SKM-1 (cell line): ENCODE measurements at regions not wholly inside any gene's neighbourhood (a gene's known extent, or its start where the extent isn't known, plus 50 kb on each side); places are given as distances from the start of the nearest gene placed in this dataset.

Experiments
- DNase-seq: peaks from one replicate; lab custom pipeline; 2025; ENCODE audit not compliant: unreplicated experiment; lab: John Stamatoyannopoulos, UW

DNA sequence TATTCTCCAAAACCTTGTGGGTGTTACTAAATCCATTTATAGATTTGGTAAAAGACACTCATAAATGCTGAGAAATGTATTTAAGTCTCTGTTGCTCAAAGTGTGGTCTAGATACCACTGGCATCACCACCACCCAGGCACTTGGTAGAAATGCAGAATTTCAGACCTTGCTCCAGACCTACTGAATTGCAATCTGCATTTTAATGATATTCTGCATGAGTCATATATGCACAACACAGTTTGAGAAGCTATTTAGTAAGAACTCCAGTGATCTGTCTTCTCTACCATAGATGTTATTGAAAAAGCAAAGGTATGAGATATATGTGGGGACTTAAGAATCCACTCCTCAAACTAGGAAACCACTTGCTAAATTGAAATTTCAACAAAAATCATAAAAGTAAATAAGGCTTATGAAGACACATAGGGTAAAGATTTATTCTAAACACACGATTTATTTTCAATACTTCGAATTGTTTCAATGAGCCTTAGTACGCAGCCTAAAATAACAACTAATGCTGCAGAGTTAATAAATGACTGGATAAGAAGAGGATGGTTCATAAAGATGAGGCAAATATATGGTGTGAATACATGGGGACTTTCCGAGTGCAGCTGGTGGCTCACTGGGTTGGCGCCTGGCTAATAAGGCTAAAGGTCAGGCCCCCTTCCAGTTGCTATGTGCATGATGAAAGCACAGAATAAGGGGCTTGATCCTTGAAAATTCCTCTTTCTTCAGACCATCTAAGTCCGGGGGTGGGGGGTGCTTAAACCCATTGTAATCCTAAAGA is 813.3 kb downstream of the NR2F2 start:
- DNase-seq, result no peak

DNA sequence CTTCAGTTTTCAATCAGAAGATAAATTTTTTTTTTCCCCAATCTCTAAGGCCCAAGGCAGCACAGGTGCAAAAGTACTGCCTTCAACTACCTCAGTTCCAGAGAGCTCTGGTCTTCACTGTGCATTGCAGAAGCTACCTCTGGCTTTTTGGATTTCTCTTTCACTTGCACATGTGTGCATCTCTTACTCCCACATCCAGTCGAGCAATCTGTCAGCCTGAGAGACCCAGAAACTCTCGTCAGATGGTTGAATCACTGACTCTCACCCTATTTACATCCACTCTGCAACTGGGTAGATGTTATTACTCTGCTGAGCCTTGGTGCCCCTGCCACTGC is 813.8 kb downstream of the NR2F2 start:
- DNase-seq, result no peak

DNA sequence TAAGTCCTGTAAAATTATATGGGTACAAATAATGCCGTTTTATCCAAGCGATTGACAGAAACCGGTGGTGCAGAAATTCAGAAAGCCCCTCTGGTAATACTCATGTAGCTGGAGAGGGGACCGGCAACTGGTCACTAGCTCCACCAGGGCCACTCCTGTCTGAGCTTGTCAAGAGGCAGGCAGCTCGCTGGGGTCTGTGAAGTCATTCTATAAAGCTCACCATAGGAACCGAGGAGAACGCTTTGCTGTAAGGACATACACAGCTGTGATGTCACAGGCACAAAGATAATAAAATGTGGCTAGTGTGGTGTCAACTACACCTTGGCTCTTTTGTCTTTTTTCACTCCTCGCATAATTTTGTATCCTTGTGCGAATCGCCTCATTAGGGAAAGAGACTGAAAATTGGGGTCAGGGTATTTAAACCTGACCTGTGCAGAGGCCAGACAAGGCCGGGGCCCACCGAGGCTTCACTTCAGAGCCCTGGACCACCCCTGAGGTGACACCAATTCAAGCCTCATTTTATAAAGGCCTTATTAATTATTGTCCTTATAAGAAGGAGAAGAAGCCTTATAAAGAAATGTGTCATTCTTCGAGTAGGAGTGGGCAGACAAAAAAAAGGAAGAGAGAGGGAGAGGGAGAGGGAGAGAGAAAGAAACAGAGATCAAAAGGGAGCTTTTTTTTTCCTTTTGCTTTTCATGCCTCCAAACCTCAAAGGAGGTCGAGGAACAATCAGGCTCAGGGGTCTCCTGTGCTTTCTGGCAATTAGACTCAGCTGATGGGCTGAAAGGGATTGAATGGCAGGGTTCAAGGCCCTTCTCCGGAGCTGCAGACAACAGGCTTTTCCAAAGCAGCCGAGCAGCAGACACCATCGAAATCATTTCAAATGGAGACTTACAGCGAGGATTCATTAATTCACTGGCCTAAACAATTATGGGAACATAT is 813.3 kb upstream of the ARRDC4 start:
- no peak for DNase-seq

DNA sequence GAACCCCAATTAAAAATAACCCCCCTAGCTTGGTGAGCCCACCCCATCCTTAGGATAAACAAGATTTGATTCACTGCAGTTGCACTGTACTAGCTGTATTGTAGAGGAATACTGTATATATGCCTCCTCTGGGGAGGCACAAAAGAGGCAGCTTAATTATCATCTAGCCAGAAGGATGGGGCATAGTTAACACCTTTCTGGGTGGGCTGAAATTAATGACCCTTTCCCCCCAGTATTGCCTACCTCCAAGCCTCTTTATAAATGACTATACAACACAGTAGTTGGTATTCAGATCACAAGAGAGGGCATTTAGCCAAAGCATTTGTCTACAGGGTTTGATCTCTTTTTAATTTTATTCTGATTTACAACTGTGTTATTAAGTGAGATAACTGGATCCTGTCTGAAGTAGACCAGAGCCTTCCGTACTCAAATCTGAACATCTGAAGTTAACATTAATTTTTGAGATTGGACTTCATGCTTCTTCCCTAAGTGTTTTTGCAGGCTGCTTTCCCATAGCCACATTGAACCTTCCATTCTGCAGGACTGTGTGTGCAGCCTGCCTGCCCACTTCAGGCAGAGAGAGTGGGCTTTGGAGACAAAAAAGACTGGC is 807.0 kb upstream of the ARRDC4 start:
- no peak for DNase-seq

DNA sequence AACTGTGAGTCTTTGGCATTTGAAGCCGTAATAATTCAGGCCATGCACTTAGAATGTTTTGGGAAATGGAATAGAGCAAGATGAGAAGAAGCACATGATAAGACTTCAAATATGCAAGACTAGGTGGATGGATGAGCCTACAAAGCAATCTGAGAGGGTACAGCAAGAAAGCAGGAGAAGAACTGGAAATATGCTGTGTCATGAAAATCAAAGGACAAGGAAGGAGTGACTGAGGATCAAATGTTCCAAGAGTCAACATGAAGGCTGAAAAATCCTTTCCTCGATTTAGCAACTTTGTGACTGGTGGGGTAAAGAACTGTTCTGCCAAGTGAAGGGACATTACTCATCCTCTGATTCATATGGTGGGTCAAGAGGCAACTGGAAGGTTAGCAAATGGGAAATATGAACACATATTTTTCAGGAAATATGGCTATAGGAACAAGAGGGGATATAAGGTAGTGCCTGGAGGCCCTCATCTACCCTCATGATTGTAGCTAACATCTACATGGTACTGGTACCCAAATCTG is 803.7 kb upstream of the ARRDC4 start:
- no peak for DNase-seq

DNA sequence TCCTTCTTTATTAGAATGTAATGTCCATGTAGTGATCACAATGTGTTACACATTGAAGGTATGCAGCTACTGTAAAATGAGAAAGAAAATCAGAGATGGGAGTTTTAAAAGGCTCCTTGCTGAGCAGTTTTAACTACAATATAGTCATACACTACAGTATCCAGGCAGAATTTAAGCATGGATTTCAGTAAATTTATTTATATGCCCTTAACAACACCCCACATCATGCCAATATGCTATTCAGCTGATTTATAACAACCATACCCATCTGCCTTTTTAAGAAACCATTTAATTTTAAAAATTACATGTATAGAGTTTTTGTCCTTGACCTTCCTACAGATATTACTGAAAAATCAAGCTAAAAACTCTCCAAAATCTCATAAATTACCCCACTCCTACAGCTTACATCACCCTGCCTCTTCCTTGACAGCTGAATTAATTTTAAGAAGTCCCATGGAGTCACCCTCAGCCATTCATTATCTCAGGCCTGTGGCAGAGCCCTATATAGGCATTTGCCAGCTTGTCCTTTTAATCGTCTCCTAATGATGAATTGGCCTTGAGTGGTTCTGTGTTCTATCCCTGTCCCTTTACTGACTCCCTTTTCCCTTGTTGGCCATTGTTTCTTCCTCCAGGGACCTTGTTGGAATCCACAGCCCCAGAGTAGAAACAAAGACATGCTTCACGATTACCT is 797.6 kb upstream of the ARRDC4 start:
- no peak for DNase-seq

DNA sequence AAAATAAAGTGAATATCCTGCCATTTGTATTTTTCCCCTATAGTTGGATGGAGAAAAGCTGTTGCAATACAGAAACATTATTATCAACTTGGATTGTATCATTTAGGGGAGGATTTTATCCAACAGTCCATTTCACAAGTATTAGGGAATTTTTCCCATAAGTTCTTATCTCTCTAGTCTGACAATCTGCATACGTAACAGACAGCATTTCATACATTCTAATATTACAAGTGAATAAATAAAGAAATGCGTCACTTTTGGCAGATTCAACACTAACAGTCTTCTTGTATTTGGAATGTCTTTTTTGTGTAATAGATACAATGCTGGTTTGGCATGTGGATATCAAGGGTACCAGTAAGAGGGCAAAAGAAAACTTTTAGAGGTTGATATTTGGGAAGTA is 795.3 kb upstream of the ARRDC4 start:
- DNase-seq, result no peak

DNA sequence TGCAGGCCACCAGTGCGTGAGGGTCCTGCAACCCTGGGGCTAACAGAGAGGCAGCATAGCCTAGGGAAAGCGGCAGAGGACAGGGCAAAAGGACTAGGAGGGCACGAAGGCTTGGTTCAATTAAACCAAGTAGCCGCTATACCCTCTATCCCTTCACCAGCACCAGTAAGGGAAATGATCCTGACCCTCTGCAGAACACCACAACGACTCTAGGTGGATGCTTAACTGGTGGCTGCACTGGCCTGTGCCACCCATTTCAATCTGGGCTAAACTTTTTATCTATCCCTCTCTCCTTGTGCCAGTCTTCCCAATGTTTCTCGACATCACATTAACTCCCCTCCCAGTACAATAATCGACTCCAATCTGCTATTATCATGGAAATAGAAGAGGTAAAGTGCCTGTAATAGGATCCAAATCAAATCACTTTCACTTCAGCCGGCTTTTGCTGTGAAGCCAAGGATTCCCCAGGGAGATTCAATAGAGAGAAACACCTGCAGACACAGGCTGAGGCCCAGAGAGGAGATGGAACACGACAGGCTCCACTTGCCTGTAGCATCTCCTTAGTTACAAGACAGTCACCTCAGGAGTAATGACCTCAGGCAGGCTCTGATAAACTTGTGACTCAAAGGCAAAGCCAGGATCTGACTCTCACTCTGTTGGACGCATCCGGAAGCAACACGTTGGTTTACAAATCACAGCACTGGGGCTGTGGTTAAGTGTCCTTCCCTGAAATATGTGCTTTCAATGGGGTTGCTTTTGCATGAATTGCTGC is 791.6 kb upstream of the ARRDC4 start:
- DNase-seq, result no peak

DNA sequence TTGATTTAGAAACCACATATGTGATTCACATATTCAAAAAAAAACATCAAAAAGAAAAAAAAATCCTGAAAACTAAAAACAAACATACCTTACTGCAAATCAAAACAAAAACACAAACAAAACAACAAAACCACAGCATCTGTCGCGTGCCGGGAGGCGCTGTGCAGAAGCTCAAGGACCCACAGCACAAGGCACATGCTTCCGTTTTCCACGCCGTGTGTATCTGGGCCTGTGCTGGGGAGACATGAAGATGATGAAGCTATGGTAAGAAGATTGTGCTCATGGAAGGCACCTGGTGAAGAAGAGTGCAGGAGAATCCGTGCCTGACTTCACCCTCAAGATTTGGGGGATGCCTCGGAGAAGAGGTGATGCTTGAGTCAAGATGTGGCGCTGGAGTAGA is 788.9 kb upstream of the ARRDC4 start:
- DNase-seq, result no peak

DNA sequence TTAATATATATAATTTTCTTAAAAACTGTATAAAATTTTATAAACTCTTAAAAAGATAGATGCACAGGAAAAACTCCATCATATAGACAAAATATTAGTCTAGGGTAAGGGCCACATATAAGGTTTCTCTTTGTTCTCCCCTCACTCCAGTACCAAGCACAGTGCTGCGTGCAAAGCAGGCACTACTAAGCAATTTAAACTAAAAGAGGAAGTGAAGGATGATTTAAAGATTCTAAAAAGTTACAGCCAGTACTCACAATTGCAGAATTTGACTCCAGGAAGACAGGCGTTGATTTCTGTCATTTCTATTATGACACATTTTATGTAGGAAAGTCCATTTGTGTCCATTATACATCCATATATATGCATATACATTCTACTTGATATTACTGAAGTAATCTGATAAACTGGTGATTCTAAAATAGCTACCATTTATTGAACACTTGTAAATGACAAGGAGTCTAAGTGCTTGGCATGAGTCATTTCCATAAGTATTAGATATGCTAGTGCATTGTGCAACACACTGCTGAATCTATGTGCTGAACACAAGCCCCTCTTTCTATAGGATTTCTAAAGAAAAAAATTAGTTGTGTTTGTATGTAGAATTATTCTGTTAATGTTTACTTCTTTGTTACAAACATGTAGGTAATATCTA is 785.5 kb upstream of the ARRDC4 start:
- no peak for DNase-seq

DNA sequence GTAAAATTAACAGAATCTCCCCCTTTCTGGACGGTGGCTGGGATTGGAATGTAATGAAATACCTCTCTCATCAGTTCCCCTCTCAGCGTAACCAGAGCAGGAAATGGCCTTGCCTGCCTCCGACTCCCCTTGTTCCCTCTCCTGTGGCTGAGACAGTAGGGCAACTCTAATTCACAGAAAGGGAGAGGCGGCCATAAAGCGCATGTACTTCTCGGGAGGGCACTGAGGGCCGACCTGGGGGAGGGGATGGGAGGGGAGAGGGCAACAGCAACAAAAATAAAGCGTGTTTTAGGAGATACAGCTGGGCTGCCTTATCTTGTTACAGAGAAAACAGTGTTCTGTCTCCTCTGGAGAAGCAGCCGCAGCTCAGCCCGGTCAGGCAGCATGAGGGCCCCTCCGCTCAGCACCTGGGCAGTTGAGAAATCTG is 783.3 kb upstream of the ARRDC4 start:
- DNase-seq, result no peak

DNA sequence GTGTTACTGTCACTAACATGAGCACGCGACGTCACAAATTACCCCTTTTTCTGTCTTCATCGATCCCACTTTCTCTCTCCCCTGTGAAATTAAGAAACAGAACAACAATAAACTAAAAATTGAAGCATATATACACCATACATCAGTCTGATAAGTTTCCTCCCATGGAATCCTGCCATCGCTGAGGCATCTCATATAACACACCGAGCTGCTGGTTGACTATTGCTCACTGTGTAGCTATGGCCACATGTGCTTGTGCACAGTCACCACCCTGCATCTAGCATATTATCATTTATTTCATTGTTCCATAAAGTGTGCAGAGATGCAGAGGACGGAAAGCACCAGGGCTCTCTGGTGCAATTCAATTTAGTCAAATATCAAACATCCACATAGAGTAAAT is 777.9 kb upstream of the ARRDC4 start:
- no peak for DNase-seq

DNA sequence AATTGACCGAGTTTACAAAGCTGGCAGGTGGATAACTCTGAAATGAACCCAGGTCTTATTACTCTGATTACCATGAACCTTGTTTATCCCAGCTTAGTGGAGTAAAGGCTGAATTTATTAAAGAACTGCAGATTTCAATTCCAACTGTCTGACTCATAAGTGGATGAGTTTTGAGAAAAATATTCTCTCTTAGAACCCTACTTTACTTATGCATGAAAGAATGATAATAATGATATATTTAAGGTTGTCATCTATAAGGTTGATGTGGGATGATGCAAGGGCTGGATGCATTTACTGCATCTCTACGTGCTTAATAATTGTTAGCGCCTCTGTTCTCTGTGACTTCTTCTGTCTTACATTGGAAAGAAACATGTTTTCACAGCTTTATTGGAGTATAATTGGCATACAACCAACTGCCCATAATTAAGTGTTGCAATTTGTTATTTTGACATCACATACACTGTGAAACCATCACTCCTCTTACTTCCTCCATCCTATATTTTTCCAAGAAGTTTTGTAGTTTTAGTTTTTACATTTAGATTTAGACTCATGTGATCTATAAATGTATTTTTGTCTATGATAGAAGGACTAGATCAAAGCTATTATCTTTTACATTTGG is 771.2 kb upstream of the ARRDC4 start:
- DNase-seq, result no peak

DNA sequence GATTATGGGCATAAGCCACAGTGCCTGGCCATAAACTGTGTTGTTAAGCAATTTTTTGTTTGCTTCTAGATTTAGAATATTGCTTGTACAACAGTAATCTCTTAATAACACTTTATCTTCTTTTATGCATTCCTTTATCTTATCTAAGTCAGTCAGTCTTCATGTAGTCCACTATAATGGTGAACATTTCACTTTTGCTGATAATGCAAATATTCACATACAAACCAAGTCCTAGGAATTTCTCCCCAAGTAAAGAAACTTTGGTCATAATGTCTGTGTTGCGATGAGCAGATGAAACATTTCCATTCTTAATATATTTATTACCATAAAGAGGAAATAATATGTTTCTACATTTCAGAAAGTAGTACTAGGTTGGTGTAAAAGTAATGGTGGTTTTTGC is 765.8 kb upstream of the ARRDC4 start:
- no peak for DNase-seq

DNA sequence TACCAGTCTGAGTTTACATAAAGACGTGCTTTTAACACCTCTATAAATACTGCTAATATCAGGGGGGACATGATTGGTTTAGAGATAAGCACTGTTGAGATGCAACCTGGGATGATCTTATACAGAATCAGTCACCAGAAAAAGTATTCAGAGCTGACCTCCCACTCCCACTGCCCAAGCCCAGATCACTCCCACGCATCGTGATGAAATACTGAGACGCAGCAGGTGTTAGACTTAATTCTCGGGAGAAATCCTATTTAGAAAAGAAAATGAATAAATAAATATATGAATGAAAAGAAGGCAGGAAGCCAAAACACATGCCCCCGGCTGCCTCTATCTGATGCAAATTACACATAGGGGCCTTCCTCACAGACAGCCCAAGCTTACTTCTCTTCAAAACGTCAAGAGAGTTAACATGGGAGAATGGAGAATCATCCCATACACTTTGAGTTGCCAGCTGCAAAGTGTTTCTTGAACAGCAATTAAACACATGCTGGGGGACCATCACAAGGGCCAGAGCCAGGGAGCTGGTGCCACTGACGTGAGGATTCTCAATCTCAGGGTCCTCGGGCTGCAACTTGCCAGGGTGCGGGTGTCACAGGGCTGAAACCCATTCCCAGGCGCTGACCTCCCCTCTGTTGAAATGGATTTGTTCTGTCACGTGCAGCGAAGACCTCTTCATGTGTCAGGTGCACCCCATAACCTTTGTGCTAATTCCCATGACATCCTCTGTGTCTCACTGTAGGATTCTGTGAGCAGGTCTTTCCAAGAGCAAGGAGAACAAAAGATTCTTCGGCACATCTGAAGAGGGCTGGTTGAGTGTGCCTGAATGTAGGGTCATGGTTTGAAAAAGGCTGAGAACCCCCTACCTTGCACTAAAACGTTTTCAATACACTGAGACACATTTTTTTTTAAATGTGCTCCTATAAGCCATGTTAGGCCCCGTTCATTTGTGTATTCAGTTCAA is 764.2 kb upstream of the ARRDC4 start:
- DNase-seq, result no peak

DNA sequence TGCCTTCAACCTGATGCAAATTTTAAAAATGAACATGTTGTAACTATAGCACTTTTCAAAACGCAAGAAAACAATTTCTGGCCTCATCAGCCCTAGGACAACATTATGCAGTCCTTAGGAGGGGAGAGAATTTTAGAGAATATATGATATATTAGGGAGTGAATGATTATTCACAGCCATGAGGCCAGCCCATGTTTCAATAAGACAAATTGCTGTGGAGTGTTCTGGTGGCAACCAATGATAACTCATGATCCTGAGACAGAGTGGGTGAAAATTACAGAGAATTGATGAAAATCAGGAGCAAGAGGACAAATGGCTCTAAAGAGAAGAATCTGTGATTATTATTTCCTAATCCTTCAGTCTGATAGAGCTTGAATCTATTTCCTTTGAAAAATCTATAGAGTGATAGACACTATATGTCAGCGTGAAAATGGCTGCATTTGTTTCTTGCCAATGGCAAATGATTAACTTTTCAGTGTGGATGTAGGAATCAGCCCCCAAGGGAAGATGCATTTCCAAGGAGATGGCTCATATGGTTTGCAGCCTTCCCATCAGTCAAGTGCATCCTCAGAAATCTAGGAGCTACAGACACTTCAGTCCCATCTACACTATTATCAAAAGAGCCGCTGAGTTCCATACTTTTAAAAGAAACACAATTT is 761.0 kb upstream of the ARRDC4 start:
- DNase-seq, result no peak

DNA sequence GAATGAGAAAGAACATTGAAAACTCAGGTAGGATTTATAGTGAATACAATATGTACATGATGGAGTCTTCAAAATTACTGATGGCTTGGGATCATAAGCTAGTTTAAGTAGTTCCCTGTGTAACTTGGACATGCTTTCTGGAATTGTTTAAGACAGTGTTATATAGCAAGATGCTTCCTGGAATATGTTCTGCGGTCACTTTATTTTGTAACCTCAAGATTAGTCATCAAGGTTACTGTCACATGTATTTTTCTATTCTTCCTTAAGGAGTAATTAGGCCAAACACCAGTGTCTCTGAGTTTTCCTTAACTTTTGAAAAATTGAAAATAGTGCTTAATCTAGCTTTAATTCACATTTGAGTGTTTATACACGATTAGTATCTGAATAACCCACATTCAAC is 760.3 kb upstream of the ARRDC4 start:
- DNase-seq, result no peak

DNA sequence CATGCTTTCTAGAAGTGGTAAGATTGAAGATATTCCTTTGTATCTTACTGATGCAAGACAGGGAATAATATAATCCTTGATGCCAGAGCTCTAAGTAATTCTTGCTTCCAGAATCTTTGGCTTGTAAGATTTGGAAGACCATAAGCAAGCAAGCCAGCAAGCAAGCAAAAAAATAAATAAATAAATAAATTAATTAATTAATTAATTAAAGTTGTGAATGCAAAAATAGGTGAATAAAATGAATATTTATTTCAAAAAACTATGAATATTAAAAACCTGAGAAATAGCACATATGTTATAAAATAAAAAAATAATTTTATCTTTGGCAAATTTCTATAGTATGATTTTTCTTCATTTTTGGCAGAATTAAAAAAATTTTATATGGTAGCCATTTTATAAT is 750.2 kb upstream of the ARRDC4 start:
- no peak for DNase-seq
